OCI-LY7 (cell line): ENCODE measurements at regions not wholly inside any gene's neighbourhood (a gene's known extent, or its start where the extent isn't known, plus 50 kb on each side); places are given as distances from the start of the nearest gene placed in this dataset.

Experiments
- BruUV-seq: library from RNA; stranded (reverse); fragments of 400-500 nt; replicated peaks from 2 replicates; lab custom pipeline; 2021; lab: Mats Ljungman, UMichigan
- CTCF ChIA-PET: fragments of 300-600 bp; sonication (Branson Sonifier 250); formaldehyde crosslinking; loops from one replicate; lab custom pipeline; 2022; ENCODE audit warnings: antibody characterized with exemption; ENCODE audit not compliant: unreplicated experiment; lab: Charles Lee
- POLR2A ChIA-PET: fragments of 300-600 bp; sonication (Branson Sonifier 250); formaldehyde crosslinking; loops from one replicate; lab custom pipeline; 2022; ENCODE audit warnings: antibody characterized with exemption; lab: Charles Lee
- DNase-seq: peaks from one replicate; pipeline ENCODE4 v3.0.0-alpha.2; 2015; ENCODE audit warnings: low spot score
- H2AFZ ChIP-seq: fragments of 200-600 bp; sonication (generic), shearing (Covaris generic); 2 replicates; pipeline ENCODE4 v1.6.1; 2014; ENCODE audit warnings: mild to moderate bottlenecking, antibody characterized with exemption, low read length, moderate library complexity
- H3K27ac ChIP-seq: fragments of 200-600 bp; sonication (generic); 2 replicates; pipeline ENCODE4 v1.5.1; 2014; ENCODE audit warnings: mixed run types, low read depth, mild to moderate bottlenecking, moderate library complexity, low read length, inconsistent platforms; ENCODE audit not compliant: poor library complexity, severe bottlenecking
- H3K36me3 ChIP-seq: fragments of 200-600 bp; sonication (generic); 2 replicates; pipeline ENCODE4 v1.6.1; 2014; ENCODE audit warnings: mild to moderate bottlenecking, antibody characterized with exemption, low read length, moderate library complexity, mixed read lengths; ENCODE audit not compliant: insufficient read depth
- H3K4me1 ChIP-seq: fragments of 200-600 bp; sonication (generic); 2 replicates; pipeline ENCODE4 v1.5.1; 2014; ENCODE audit warnings: mild to moderate bottlenecking, low read length; ENCODE audit not compliant: insufficient read depth, poor library complexity, severe bottlenecking
- H3K4me2 ChIP-seq: fragments of 200-600 bp; sonication (generic); 2 replicates; pipeline ENCODE4 v1.6.1; 2014; ENCODE audit warnings: mild to moderate bottlenecking, low read length
- H3K4me3 ChIP-seq: fragments of 200-600 bp; sonication (generic); 2 replicates; pipeline ENCODE4 v1.5.1; 2014; ENCODE audit warnings: mild to moderate bottlenecking, low read depth, low read length; ENCODE audit not compliant: poor library complexity, severe bottlenecking
- H3K79me2 ChIP-seq: fragments of 200-600 bp; sonication (generic); 2 replicates; pipeline ENCODE4 v1.6.1; 2016; ENCODE audit warnings: low read depth, mild to moderate bottlenecking, low read length, moderate library complexity, mixed read lengths; ENCODE audit not compliant: insufficient read depth
- H3K9me2 ChIP-seq: fragments of 200-600 bp; sonication (generic); 2 replicates; pipeline ENCODE4 v1.6.1; 2016; ENCODE audit warnings: mild to moderate bottlenecking, low read length, mixed read lengths; ENCODE audit not compliant: insufficient read depth
- H3K9me3 ChIP-seq: fragments of 200-600 bp; sonication (generic); 2 replicates; pipeline ENCODE4 v1.6.1; 2014; ENCODE audit warnings: mild to moderate bottlenecking, mixed run types, low read length, mixed read lengths
- H4K20me1 ChIP-seq: fragments of 200-600 bp; sonication (generic); 2 replicates; pipeline ENCODE4 v1.6.1; 2014; ENCODE audit warnings: mild to moderate bottlenecking, antibody characterized with exemption, low read length, moderate library complexity, mixed read lengths; ENCODE audit not compliant: insufficient read depth
- EZH2phosphoT487 ChIP-seq: fragments of 200-600 bp; sonication (generic); IDR thresholded peaks from 2 replicates; pipeline ENCODE4 v1.6.1; 2018; ENCODE audit warnings: low read depth, borderline replicate concordance, mild to moderate bottlenecking, mixed run types, antibody characterized with exemption, low read length, moderate library complexity, mixed read lengths
- intact Hi-C: fragments of 100-400 bp; cut with micrococcal nuclease; formaldehyde crosslinking; loops from one replicate; pipeline ENCODE4 v1.10.0; 2022; ENCODE audit not compliant: unreplicated experiment
- TF ChIP-seq, protein P1 (sequence below): fragments of 200-600 bp; sonication (generic); conservative IDR thresholded peaks from 2 replicates; pipeline ENCODE4 v1.5.1; 2014; ENCODE audit warnings: mild to moderate bottlenecking, antibody characterized with exemption, low read length, moderate library complexity, mixed read lengths

DNA sequence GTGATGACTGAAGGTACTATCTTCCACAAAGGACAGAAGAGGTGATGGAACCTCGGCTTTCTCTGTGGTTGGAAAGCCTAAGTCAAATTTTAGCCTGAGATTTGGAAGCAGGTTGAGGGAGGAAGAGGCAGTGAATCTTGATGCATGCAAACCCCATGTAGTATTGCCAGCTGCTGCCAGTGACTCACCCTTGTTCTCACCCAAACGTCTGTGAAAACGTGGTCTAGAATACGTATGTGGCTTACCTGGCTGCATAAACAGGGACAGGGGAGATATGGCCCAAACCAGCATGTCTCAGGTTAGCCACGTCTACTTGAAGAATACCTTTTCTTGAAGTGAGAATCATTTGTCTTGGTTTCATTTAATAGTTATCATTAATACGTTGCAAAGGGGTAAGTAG lies 438.0 kb upstream of the MAF start:
- no peaks in the 10 kb centered on the region for H3K4me1 ChIP-seq
- H3K4me3 ChIP-seq, result no peak overlapping the region
- no peaks in the 10 kb centered on the region for H3K9me2 ChIP-seq
- H3K9me3 ChIP-seq, result no peaks in the 10 kb centered on the region
- intact Hi-C loops, result no loop called here
- no peak overlapping the region for H3K4me2 ChIP-seq
- no peaks in the 10 kb centered on the region for H4K20me1 ChIP-seq
- no peaks in the 10 kb centered on the region for H3K79me2 ChIP-seq
- DNase-seq, result no peak
- BruUV-seq, result no TSS peak
- ChIA-PET POLR2A (no interaction called here), CTCF (no interaction called here)
- no peak overlapping the region for H3K27ac ChIP-seq
- TF ChIP-seq EZH2phosphoT487, result no peak
- TF ChIP-seq, protein P1, sequence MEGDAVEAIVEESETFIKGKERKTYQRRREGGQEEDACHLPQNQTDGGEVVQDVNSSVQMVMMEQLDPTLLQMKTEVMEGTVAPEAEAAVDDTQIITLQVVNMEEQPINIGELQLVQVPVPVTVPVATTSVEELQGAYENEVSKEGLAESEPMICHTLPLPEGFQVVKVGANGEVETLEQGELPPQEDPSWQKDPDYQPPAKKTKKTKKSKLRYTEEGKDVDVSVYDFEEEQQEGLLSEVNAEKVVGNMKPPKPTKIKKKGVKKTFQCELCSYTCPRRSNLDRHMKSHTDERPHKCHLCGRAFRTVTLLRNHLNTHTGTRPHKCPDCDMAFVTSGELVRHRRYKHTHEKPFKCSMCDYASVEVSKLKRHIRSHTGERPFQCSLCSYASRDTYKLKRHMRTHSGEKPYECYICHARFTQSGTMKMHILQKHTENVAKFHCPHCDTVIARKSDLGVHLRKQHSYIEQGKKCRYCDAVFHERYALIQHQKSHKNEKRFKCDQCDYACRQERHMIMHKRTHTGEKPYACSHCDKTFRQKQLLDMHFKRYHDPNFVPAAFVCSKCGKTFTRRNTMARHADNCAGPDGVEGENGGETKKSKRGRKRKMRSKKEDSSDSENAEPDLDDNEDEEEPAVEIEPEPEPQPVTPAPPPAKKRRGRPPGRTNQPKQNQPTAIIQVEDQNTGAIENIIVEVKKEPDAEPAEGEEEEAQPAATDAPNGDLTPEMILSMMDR, result no peak
- H2AFZ ChIP-seq, result no peak overlapping the region
- no peaks in the 10 kb centered on the region for H3K36me3 ChIP-seq

DNA sequence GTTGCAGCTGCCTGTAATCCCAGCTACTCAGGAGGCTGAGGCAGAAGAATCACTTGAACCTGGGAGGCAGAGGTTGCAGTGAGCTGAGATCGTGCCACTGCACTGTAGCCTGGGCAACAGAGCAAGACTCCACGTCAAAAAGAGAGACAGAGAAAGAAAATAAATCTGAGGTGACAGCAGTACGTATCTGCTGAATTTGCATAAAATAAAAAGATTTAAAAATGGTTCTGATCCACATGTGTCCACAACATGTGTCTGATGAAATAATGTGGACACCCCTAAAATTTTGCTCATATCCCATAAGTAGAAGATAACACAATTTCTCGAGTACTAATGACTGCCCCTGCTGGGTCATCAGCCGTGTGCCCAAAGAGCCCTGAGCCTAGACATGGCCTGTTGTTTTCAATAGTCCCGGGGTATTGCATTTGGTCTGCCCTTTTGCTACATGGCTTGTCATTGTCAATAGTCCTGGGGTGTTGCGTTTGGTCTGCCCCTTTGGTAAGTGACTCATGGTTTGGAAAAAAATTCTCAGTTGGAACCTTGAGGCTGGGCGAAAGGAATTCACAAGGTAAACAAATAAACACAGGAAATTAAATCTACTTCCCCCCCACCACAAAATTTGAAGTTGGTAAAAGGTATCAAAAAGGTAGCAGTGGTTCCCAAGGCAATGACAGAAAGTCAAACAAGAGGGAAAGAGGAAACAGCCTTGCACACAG lies 434.6 kb upstream of the MAF start:
- Histone ChIP-seq H3K4me3 (no peak overlapping the region), H2AFZ (no peak overlapping the region), H3K36me3 (no peaks in the 10 kb centered on the region), H3K4me1 (no peaks in the 10 kb centered on the region), H4K20me1 (no peaks in the 10 kb centered on the region), H3K27ac (no peak overlapping the region), H3K9me2 (no peaks in the 10 kb centered on the region), H3K79me2 (no peaks in the 10 kb centered on the region), H3K4me2 (no peak overlapping the region), H3K9me3 (no peaks in the 10 kb centered on the region)
- intact Hi-C loops, result no loop called here
- DNase-seq, result no peak
- TF ChIP-seq EZH2phosphoT487, result no peak
- TF ChIP-seq, protein P1, result no peak
- BruUV-seq, result no TSS peak
- POLR2A ChIA-PET, result no interaction called here
- CTCF ChIA-PET, result no interaction called here

DNA sequence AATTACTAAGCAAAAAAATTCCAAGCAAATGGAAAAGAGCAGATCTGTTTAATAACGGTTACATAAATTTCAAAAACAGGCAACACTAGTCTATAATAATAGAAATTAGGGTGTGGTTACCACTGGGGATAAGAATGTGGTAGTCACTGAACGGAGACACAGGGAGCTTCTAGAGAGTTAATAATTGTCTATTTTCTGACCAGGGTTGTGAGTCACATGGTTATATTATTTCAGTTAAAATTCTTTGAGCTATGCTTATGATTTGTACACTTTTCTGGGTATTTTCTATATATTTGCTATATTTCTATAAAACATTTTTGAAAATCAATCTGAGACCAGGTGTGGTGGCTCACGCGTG lies 433.9 kb upstream of the MAF start:
- no peaks in the 10 kb centered on the region for H3K9me2 ChIP-seq
- no TSS peak for BruUV-seq
- no peak for TF ChIP-seq EZH2phosphoT487
- TF ChIP-seq, protein P1, result no peak
- no peak overlapping the region for H3K27ac ChIP-seq
- no peaks in the 10 kb centered on the region for H3K4me1 ChIP-seq
- ChIA-PET CTCF (no interaction called here), POLR2A (no interaction called here)
- no peak overlapping the region for H3K4me2 ChIP-seq
- no peak overlapping the region for H2AFZ ChIP-seq
- H4K20me1 ChIP-seq, result no peaks in the 10 kb centered on the region
- intact Hi-C loops, result no loop called here
- H3K9me3 ChIP-seq, result no peaks in the 10 kb centered on the region
- no peaks in the 10 kb centered on the region for H3K79me2 ChIP-seq
- no peak overlapping the region for H3K4me3 ChIP-seq
- DNase-seq, result no peak
- no peaks in the 10 kb centered on the region for H3K36me3 ChIP-seq
